ENCODE measurements at regions not wholly inside any gene's neighbourhood (a gene's known extent, or its start where the extent isn't known, plus 50 kb on each side); places are given as distances from the start of the nearest gene placed in this dataset.

GRCh38 chrX:5752831-5753230, 475.8 kb downstream of the NLGN4X start:
- TF ChIP-seq, protein P1, sequence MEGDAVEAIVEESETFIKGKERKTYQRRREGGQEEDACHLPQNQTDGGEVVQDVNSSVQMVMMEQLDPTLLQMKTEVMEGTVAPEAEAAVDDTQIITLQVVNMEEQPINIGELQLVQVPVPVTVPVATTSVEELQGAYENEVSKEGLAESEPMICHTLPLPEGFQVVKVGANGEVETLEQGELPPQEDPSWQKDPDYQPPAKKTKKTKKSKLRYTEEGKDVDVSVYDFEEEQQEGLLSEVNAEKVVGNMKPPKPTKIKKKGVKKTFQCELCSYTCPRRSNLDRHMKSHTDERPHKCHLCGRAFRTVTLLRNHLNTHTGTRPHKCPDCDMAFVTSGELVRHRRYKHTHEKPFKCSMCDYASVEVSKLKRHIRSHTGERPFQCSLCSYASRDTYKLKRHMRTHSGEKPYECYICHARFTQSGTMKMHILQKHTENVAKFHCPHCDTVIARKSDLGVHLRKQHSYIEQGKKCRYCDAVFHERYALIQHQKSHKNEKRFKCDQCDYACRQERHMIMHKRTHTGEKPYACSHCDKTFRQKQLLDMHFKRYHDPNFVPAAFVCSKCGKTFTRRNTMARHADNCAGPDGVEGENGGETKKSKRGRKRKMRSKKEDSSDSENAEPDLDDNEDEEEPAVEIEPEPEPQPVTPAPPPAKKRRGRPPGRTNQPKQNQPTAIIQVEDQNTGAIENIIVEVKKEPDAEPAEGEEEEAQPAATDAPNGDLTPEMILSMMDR (IDR thresholded peaks at IDR 0.05; ENCODE audit: insufficient read depth, low read depth, low read length) = no peak
- TF ChIP-seq EZH2 (IDR thresholded peaks at IDR 0.05; ENCODE audit: insufficient read depth, low read length) = no peak

Measured in astrocyte (in vitro differentiated cells and primary cell).